ENCODE measurements at regions not wholly inside any gene's neighbourhood (a gene's known extent, or its start where the extent isn't known, plus 50 kb on each side); places are given as distances from the start of the nearest gene placed in this dataset.

GRCh38 chr14:56049536-56049935 lies 68.7 kb upstream of the PELI2 start:
- H2AFZ ChIP-seq (ENCODE audit: low read depth, low read length, severe bottlenecking) = no peak overlapping the region
- no peaks in the 10 kb centered on the region for H3F3A ChIP-seq (ENCODE audit: insufficient read depth)

GRCh38 chr14:56055511-56055910 lies 62.7 kb upstream of the PELI2 start:
- Histone ChIP-seq H3K27me3 (ENCODE audit: low read length) (0 out of 2 replicates have a peak, but pooled peaks cover 3% of the 10 kb centered on the region), H3K4me2 (ENCODE audit: low read depth, low read length, poor library complexity, severe bottlenecking) (no peak overlapping the region), H3F3A (ENCODE audit: insufficient read depth) (no peaks in the 10 kb centered on the region), H4K20me1 (ENCODE audit: low read depth, low read length) (no peaks in the 10 kb centered on the region), H3K9me2 (replicated peaks; ENCODE audit: insufficient read depth, low read length) (no peaks in the 10 kb centered on the region), H3K9ac (ENCODE audit: low read length) (no peak overlapping the region), H3K27ac (ENCODE audit: low read depth, low read length) (no peak overlapping the region), H3K79me2 (ENCODE audit: insufficient read depth, low read length) (no peaks in the 10 kb centered on the region), H2AFZ (ENCODE audit: low read depth, low read length, severe bottlenecking) (no peak overlapping the region), H3K36me3 (ENCODE audit: low read length) (no peaks in the 10 kb centered on the region), H3K4me3 (ENCODE audit: insufficient read depth, low read length, poor library complexity, severe bottlenecking) (no peak overlapping the region), H3K9me3 (ENCODE audit: insufficient read depth, low read length) (no peaks in the 10 kb centered on the region)
- TF ChIP-seq CTCF (IDR thresholded peaks at IDR 0.05; ENCODE audit: insufficient read depth, low read length, poor library complexity, severe bottlenecking) (no peak), EZH2phosphoT487 (conservative IDR thresholded peaks at IDR 0.05; ENCODE audit: low read length) (no peak)

More at GRCh38 chr14:56049536-56049935, 68.7 kb upstream of the PELI2 start:
- no peaks in the 10 kb centered on the region for H3K9me3 ChIP-seq (ENCODE audit: insufficient read depth, low read length)
- no peak overlapping the region for H3K9ac ChIP-seq (ENCODE audit: low read length)
- no peaks in the 10 kb centered on the region for H3K9me2 ChIP-seq (replicated peaks; ENCODE audit: insufficient read depth, low read length)
- no peak for TF ChIP-seq EZH2phosphoT487 (conservative IDR thresholded peaks at IDR 0.05; ENCODE audit: low read length)
- H3K4me2 ChIP-seq (ENCODE audit: low read depth, low read length, poor library complexity, severe bottlenecking) = no peak overlapping the region
- no peak overlapping the region for H3K4me3 ChIP-seq (ENCODE audit: insufficient read depth, low read length, poor library complexity, severe bottlenecking)
- H3K27me3 ChIP-seq (ENCODE audit: low read length) = no peaks in the 10 kb centered on the region
- no peaks in the 10 kb centered on the region for H3K79me2 ChIP-seq (ENCODE audit: insufficient read depth, low read length)
- H3K27ac ChIP-seq (ENCODE audit: low read depth, low read length) = no peak overlapping the region
- H4K20me1 ChIP-seq (ENCODE audit: low read depth, low read length) = no peaks in the 10 kb centered on the region
- H3K36me3 ChIP-seq (ENCODE audit: low read length) = no peaks in the 10 kb centered on the region

- no peak overlapping the region for H3K9ac ChIP-seq (ENCODE audit: low read length)
- no peaks in the 10 kb centered on the region for H3K9me2 ChIP-seq (replicated peaks; ENCODE audit: insufficient read depth, low read length)
- H3K9me3 ChIP-seq (ENCODE audit: insufficient read depth, low read length) = no peaks in the 10 kb centered on the region
- H3K4me3 ChIP-seq (ENCODE audit: insufficient read depth, low read length, poor library complexity, severe bottlenecking) = no peak overlapping the region
- no peak overlapping the region for H2AFZ ChIP-seq (ENCODE audit: low read depth, low read length, severe bottlenecking)
- H3K27ac ChIP-seq (ENCODE audit: low read depth, low read length) = no peak overlapping the region
- no peaks in the 10 kb centered on the region for H3K36me3 ChIP-seq (ENCODE audit: low read length)
- TF ChIP-seq EZH2phosphoT487 (conservative IDR thresholded peaks at IDR 0.05; ENCODE audit: low read length) (no peak), CTCF (IDR thresholded peaks at IDR 0.05; ENCODE audit: insufficient read depth, low read length, poor library complexity, severe bottlenecking) (no peak)
- H3K79me2 ChIP-seq (ENCODE audit: insufficient read depth, low read length) = no peaks in the 10 kb centered on the region
- 0 out of 2 replicates have a peak, but pooled peaks cover 3% of the 10 kb centered on the region for H3K27me3 ChIP-seq (ENCODE audit: low read length)
- no peak overlapping the region for H3K4me2 ChIP-seq (ENCODE audit: low read depth, low read length, poor library complexity, severe bottlenecking)
- H4K20me1 ChIP-seq (ENCODE audit: low read depth, low read length) = no peaks in the 10 kb centered on the region
- no peaks in the 10 kb centered on the region for H3F3A ChIP-seq (ENCODE audit: insufficient read depth)
Measured at GRCh38 chr14:56056031-56056430, 62.2 kb upstream of the PELI2 start.

GRCh38 chr14:56057071-56057741 lies 61.0 kb upstream of the PELI2 start:
- TF ChIP-seq CTCF (IDR thresholded peaks at IDR 0.05; ENCODE audit: insufficient read depth, low read length, poor library complexity, severe bottlenecking) (no peak), EZH2phosphoT487 (conservative IDR thresholded peaks at IDR 0.05; ENCODE audit: low read length) (no peak)
- H3K4me3 ChIP-seq (ENCODE audit: insufficient read depth, low read length, poor library complexity, severe bottlenecking) = no peak overlapping the region
- no peak overlapping the region for H3K27ac ChIP-seq (ENCODE audit: low read depth, low read length)
- H3K79me2 ChIP-seq (ENCODE audit: insufficient read depth, low read length) = no peaks in the 10 kb centered on the region
- H3K9me3 ChIP-seq (ENCODE audit: insufficient read depth, low read length) = no peaks in the 10 kb centered on the region
- H3K36me3 ChIP-seq (ENCODE audit: low read length) = no peaks in the 10 kb centered on the region
- 0 out of 2 replicates have a peak, but pooled peaks cover 3% of the 10 kb centered on the region for H3K27me3 ChIP-seq (ENCODE audit: low read length)
- H3K4me2 ChIP-seq (ENCODE audit: low read depth, low read length, poor library complexity, severe bottlenecking) = no peak overlapping the region
- no peak overlapping the region for H3K9ac ChIP-seq (ENCODE audit: low read length)
- H3K9me2 ChIP-seq (replicated peaks; ENCODE audit: insufficient read depth, low read length) = no peaks in the 10 kb centered on the region
- no peak overlapping the region for H2AFZ ChIP-seq (ENCODE audit: low read depth, low read length, severe bottlenecking)
- no peaks in the 10 kb centered on the region for H3F3A ChIP-seq (ENCODE audit: insufficient read depth)
- H4K20me1 ChIP-seq (ENCODE audit: low read depth, low read length) = no peaks in the 10 kb centered on the region
